ENCODE measurements at regions not wholly inside any gene's neighbourhood (a gene's known extent, or its start where the extent isn't known, plus 50 kb on each side); places are given as distances from the start of the nearest gene placed in this dataset.

- Histone ChIP-seq H3K27me3 (replicated peaks in 1 of 4; ENCODE audit: control extremely low read depth in 1 of 4, control insufficient read depth in 3 of 4, insufficient read depth in 4 of 4, low read length in 3 of 4) (no peaks in the 10 kb centered on the region), H3K36me3 (replicated peaks in 1 of 2; ENCODE audit: control extremely low read depth in 1 of 2, control insufficient read depth in 1 of 2, extremely low read depth in 1 of 2, insufficient read depth in 2 of 2, low read length in 1 of 2) (no peaks in the 10 kb centered on the region), H3K27ac (ENCODE audit: low read length in 2 of 2) (no peak overlapping the region), H3K79me2 (ENCODE audit: control insufficient read depth, insufficient read depth, low read length) (no peaks in the 10 kb centered on the region), H3K4me3 (ENCODE audit: control extremely low read depth in 1 of 5, extremely low read depth in 1 of 5, insufficient read depth in 1 of 5, low read depth in 2 of 5, low read length in 4 of 5) (no peak overlapping the region), H4K20me1 (ENCODE audit: control insufficient read depth, insufficient read depth, low read length, poor library complexity, severe bottlenecking) (no peaks in the 10 kb centered on the region), H2AFZ (ENCODE audit: insufficient read depth, low read depth, low read length, poor library complexity, severe bottlenecking) (no peak overlapping the region), H3K4me2 (replicated peaks; ENCODE audit: low read depth, low read length, poor library complexity, severe bottlenecking) (no peak overlapping the region), H3K9me3 (ENCODE audit: control extremely low read depth in 1 of 3, control insufficient read depth in 2 of 3, insufficient read depth in 1 of 3, low read length in 2 of 3) (peaks cover 0 to 2% (median 0%) of the 10 kb centered on the region in 3 donors), H3K9ac (ENCODE audit: low read length) (no peak overlapping the region), H3K4me1 (ENCODE audit: control insufficient read depth in 2 of 2, insufficient read depth in 2 of 2, low read length in 2 of 2) (no peaks in the 10 kb centered on the region)
- ChIA-PET POLR2A (no interaction called here), CTCF (no interaction called here)
- 57% methylated on average over 3 of the region's 4 CpGs for WGBS (ENCODE audit: insufficient coverage)
- Mint-ChIP-seq H3K9me3 (ENCODE audit: insufficient read depth) (peaks cover 2% of the 10 kb centered on the region), H3K4me3 (no peak overlapping the region), H3K27me3 (no peaks in the 10 kb centered on the region), H3K27ac (no peak overlapping the region), H3K4me1 (no peaks in the 10 kb centered on the region)
- TF ChIP-seq CTCF (IDR thresholded peaks at IDR 0.05), result no peak
- no peak for TF ChIP-seq EZH2 (IDR thresholded peaks at IDR 0.05; ENCODE audit: borderline replicate concordance, insufficient read depth, low read depth, low read length, poor library complexity, severe bottlenecking)
- ATAC-seq (ENCODE audit: low read depth) (no peak), DNase-seq (no peak)
- intact Hi-C loops (cut with micrococcal nuclease), result no loop called here
Observed at GRCh38 chr5:92518318-92518904, 1062.6 kb downstream of the NR2F1-AS1 start.

DNA sequence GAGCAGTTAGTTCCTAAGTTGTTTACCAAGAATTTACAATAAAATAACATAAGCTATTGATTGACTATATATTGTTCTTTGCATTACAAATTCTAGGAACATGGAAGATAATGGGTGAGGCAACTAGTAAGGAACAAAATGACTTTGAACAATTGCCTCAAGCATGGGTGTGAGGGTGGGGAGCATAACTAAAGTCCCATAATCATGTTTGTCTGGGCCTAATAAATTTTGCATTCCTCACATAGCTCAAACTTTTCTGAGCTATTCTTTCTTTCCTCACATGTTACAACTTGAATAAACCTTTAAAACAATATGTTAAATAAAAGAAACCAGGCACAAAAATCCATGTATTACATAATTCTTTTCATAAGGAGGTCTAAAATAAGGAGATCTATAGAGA, 1066.1 kb downstream of the NR2F1-AS1 start:
- no peaks in the 10 kb centered on the region for H3K27me3 Mint-ChIP-seq
- TF ChIP-seq EZH2 (IDR thresholded peaks at IDR 0.05; ENCODE audit: borderline replicate concordance, insufficient read depth, low read depth, low read length, poor library complexity, severe bottlenecking), result no peak
- no peak for TF ChIP-seq CTCF (IDR thresholded peaks at IDR 0.05)
- POLR2A ChIA-PET, result no interaction called here
- Histone ChIP-seq H3K27me3 (replicated peaks in 1 of 4; ENCODE audit: control extremely low read depth in 1 of 4, control insufficient read depth in 3 of 4, insufficient read depth in 4 of 4, low read length in 3 of 4) (no peaks in the 10 kb centered on the region), H3K79me2 (ENCODE audit: control insufficient read depth, insufficient read depth, low read length) (no peaks in the 10 kb centered on the region), H3K4me3 (ENCODE audit: control extremely low read depth in 1 of 5, extremely low read depth in 1 of 5, insufficient read depth in 1 of 5, low read depth in 2 of 5, low read length in 4 of 5) (no peak overlapping the region), H3K36me3 (replicated peaks in 1 of 2; ENCODE audit: control extremely low read depth in 1 of 2, control insufficient read depth in 1 of 2, extremely low read depth in 1 of 2, insufficient read depth in 2 of 2, low read length in 1 of 2) (no peaks in the 10 kb centered on the region), H3K9ac (ENCODE audit: low read length) (no peak overlapping the region), H3K4me1 (ENCODE audit: control insufficient read depth in 2 of 2, insufficient read depth in 2 of 2, low read length in 2 of 2) (no peaks in the 10 kb centered on the region), H3K27ac (ENCODE audit: low read length in 2 of 2) (no peak overlapping the region), H2AFZ (ENCODE audit: insufficient read depth, low read depth, low read length, poor library complexity, severe bottlenecking) (no peak overlapping the region), H3K4me2 (replicated peaks; ENCODE audit: low read depth, low read length, poor library complexity, severe bottlenecking) (no peak overlapping the region), H3K9me3 (ENCODE audit: control extremely low read depth in 1 of 3, control insufficient read depth in 2 of 3, insufficient read depth in 1 of 3, low read length in 2 of 3) (peaks cover 3 to 6% (median 5%) of the 10 kb centered on the region in 3 donors), H4K20me1 (ENCODE audit: control insufficient read depth, insufficient read depth, low read length, poor library complexity, severe bottlenecking) (no peaks in the 10 kb centered on the region)
- no peak overlapping the region for H3K27ac Mint-ChIP-seq
- H3K4me3 Mint-ChIP-seq, result no peak overlapping the region
- DNase-seq (no peak), ATAC-seq (ENCODE audit: low read depth) (no peak)
- H3K4me1 Mint-ChIP-seq, result no peaks in the 10 kb centered on the region
- intact Hi-C loops (cut with micrococcal nuclease), result no loop called here
- CTCF ChIA-PET, result no interaction called here
- peaks cover 14% of the 10 kb centered on the region for H3K9me3 Mint-ChIP-seq (ENCODE audit: insufficient read depth)

Measured in B cell (primary cell).